Islet of Langerhans (tissue), 1 donor: ENCODE measurements at regions not wholly inside any gene's neighbourhood (a gene's known extent, or its start where the extent isn't known, plus 50 kb on each side); places are given as distances from the start of the nearest gene placed in this dataset.

Experiments
- FAIRE-seq: peaks from one replicate; lab custom pipeline; 2011; peaks lifted over from hg19 to GRCh38; lab: Jason Lieb, UNC

GRCh38 chr5:86780018-86780417 lies 162.3 kb downstream of the COX7C start:
- FAIRE-seq: no peak

- no peak for FAIRE-seq
Observed at GRCh38 chr5:86786955-86787354, 169.2 kb downstream of the COX7C start.

GRCh38 chr5:86795659-86796058 lies 177.9 kb downstream of the COX7C start:
- no peak for FAIRE-seq

GRCh38 chr5:86797677-86798076 lies 179.9 kb downstream of the COX7C start:
- no peak for FAIRE-seq

GRCh38 chr5:86806206-86806605 lies 188.5 kb downstream of the COX7C start:
- no peak for FAIRE-seq

- FAIRE-seq: no peak
Observed at GRCh38 chr5:86807046-86808031, 189.6 kb downstream of the COX7C start.

GRCh38 chr5:86814315-86814714 lies 196.6 kb downstream of the COX7C start:
- no peak for FAIRE-seq

- no peak for FAIRE-seq
Observed at GRCh38 chr5:86814907-86815306, 197.2 kb downstream of the COX7C start.

GRCh38 chr5:86824637-86825036 lies 206.9 kb downstream of the COX7C start:
- FAIRE-seq: no peak

GRCh38 chr5:86831128-86831527 lies 213.4 kb downstream of the COX7C start:
- no peak for FAIRE-seq

- no peak for FAIRE-seq
Observed at GRCh38 chr5:86833868-86834267, 216.1 kb downstream of the COX7C start.

GRCh38 chr5:86837610-86838009 lies 219.9 kb downstream of the COX7C start:
- peak; percentile 21 for FAIRE-seq

- FAIRE-seq: no peak
Observed at GRCh38 chr5:86838083-86838482, 220.3 kb downstream of the COX7C start.

GRCh38 chr5:86841000-86841644 lies 223.4 kb downstream of the COX7C start:
- no peak for FAIRE-seq

GRCh38 chr5:86858442-86858841 lies 240.7 kb downstream of the COX7C start:
- FAIRE-seq: no peak

- no peak for FAIRE-seq
Observed at GRCh38 chr5:86861512-86861911, 243.8 kb downstream of the COX7C start.

GRCh38 chr5:86862093-86862492 lies 244.4 kb downstream of the COX7C start:
- no peak for FAIRE-seq

GRCh38 chr5:86864051-86864450 lies 246.3 kb downstream of the COX7C start:
- FAIRE-seq: no peak

- no peak for FAIRE-seq
Observed at GRCh38 chr5:86865256-86865785, 247.6 kb downstream of the COX7C start.

- FAIRE-seq: no peak
Observed at GRCh38 chr5:86866036-86866435, 248.3 kb downstream of the COX7C start.

GRCh38 chr5:86869268-86869667 lies 251.5 kb downstream of the COX7C start:
- no peak for FAIRE-seq

GRCh38 chr5:86875539-86875938 lies 257.8 kb downstream of the COX7C start:
- no peak for FAIRE-seq

GRCh38 chr5:86878250-86878649 lies 260.5 kb downstream of the COX7C start:
- FAIRE-seq: no peak
